Stimulated activated CD4-positive, alpha-beta T cell treated with anti-CD3 and anti-CD28 coated beads, Interleukin-15, amount 100 ng/mL, for 24 hours (primary cell): ENCODE measurements at regions not wholly inside any gene's neighbourhood (a gene's known extent, or its start where the extent isn't known, plus 50 kb on each side); places are given as distances from the start of the nearest gene placed in this dataset.
"Not testable (repeated sequence)": the region's sequence is repeated elsewhere in the genome, so short reads cannot be mapped to it uniquely, and the experiment has no call there.

Experiments
- DNase-seq: peaks from one replicate; pipeline ENCODE4 v3.0.0-alpha.2; 2020

DNA sequence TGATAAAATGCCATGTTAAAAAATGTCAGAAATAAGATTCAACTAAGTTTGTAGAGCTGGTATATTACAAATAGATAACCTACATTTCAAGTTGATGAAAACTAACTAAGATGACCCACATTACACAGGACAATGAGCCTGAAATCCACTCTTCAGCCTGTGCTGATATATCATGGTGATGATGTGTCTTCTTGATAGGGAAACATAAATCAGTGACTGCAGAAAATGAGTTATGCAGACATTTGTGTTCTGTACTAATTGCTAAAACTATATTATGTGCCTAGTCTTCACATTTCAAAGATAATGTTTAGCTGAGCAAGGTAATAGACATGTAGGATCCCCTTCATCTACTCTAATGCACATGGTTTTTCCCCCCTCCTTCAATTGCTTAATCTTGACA lies 331.6 kb upstream of the F9 start:
- DNase-seq = no peak

- DNase-seq = no peak
Observed at GRCh38 chrX:139196890-139197289, 333.6 kb upstream of the F9 start.

DNA sequence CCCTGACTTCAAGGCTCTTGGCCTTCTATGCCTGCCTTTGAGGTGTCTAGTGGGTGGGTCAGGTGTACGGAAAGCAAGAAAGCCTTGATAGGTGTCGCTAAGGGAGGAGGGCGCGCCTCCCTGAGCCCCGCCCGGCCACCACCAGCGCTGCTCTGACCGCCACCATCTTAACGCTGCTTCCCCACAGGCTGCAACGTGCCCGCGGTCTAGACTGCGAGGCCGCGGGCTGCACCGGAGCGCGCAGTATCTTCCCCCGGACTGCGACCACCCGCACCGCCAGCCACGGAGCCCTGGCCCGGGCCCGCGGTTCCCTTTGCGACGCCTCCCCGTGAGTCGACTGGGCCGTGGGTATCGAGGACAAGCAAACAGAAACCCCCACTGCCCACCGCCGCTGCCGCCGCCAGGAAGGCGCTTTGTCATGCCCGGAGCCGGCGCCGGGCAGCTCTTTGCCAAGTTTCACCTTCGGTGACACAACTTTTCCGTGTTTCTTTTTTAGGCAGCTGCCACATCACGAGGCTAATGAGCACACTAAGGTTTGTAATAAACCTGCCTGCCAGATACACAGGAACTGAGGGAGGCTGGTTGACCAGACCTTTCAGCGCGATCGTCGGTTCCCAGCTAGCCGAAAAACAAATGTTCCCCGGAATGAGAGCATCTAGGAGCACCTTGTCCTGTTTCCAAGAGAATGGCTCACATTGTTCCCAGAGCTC lies 335.8 kb upstream of the F9 start:
- no peak for DNase-seq

- DNase-seq = no peak
Observed at GRCh38 chrX:139192386-139192961, 338.1 kb upstream of the F9 start.

GRCh38 chrX:139191746-139192385 lies 338.7 kb upstream of the F9 start:
- DNase-seq = no peak

DNA sequence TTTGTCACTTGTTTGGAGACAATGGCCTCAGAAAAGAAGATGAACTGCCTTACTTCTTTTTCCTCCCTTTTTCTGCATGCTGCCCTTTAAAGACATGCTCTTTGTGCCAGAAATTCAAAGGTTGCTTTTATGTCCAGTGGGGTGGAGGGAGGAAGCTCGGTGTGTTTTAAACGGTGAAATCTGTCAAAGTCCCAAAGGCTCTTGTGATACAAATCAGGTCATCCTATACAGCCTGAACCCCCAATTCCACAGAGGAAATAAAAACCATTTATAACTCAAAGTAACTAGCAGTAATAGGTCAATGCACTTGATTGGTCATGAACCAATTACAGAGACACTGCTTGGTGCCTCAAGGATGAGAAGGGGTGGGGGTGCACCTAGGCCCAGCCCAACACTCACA lies 339.3 kb upstream of the F9 start:
- DNase-seq = no peak

DNA sequence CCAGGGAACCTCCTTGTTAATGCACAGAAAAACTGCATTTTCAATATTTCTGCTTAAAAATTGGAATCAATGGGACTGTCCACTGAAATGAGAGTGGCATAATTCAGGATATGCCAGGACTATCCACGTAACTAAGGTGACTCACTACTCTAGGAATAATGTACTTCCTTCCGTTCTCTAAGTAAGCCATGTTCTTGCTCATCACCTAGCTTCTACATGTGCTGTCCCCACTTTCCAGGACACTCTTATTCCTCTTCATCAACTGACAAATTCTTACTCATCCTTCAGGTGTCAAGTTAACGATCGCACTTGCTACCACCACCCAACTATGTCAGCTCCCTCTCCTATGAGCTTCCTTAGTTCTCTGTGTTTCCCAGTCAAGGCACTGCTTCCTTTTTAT lies 342.8 kb upstream of the F9 start:
- DNase-seq = no peak

DNA sequence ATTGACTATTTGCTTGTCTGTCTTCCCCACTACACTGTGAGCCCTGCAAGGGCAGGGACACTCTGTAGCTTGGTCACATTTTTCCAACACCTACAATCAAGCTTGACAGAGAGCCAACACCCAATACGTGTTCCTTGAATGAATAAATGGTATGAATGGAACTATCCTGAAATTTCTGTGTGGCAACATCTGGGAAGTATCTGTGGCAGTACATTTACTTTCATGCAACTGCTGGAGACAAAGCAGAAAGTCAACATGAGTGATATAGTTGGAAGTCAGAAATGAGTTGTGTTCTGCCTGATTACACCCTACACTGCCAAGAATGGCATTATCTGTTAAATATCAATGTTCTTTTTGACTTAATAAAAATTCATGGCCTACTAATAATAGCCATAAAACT lies 343.5 kb upstream of the F9 start:
- DNase-seq = no peak

GRCh38 chrX:139179592-139179991 lies 350.9 kb upstream of the F9 start:
- DNase-seq = no peak

GRCh38 chrX:139178980-139179379 lies 351.6 kb upstream of the F9 start:
- no peak for DNase-seq

DNA sequence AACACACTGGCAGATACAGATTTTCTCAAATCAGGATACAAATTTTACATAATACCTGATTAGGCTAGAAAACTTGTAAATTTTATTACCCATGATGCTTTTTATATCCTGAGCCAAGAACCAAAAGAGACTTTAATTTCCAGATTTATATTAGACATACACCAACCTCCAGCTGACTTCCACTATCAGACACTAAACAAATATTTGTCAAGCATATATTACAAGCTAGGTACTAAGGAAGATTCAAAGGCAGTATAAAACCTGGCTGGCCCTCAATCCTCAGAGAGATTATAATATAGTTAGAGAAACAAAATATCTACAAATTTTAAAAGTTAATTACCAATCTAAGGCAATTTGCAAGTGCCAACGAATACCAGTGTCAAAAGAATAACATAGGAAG lies 357.8 kb upstream of the F9 start:
- DNase-seq = no peak

DNA sequence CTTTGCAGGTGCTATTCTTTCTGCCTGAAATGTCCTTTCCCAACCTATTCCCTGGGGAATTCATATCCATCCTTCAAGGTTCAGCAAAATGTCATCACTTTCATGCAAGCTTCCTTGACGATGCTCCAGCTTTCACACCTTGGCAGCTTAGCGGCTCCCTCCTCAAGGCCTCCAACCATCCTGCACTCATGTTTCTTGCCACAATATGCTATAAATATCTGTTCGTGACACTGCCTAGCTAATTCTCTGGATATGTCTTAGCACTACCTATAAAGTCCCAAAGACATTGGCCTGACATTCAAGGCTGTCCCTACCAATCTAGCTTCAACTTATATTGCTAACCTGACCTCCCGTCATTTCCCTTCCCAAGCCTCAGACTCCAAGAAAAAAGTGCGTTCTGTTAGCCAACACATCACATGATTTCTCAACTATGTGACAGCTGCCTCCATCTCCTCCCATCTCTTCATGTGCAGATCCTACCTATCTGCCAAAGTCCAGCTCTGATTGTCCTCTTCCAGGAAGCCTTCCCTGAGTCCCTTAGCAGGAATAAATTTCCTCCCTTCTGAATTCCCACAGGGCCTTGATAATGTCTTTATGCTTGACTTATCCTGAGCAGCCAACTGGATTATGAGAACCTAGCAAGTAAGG lies 359.9 kb upstream of the F9 start:
- no peak for DNase-seq

- no peak for DNase-seq
Observed at GRCh38 chrX:139167282-139167681, 363.3 kb upstream of the F9 start.

GRCh38 chrX:139158256-139158655 lies 372.3 kb upstream of the F9 start:
- no peak for DNase-seq

- DNase-seq = no peak
Observed at GRCh38 chrX:139156356-139156755, 374.2 kb upstream of the F9 start.

DNA sequence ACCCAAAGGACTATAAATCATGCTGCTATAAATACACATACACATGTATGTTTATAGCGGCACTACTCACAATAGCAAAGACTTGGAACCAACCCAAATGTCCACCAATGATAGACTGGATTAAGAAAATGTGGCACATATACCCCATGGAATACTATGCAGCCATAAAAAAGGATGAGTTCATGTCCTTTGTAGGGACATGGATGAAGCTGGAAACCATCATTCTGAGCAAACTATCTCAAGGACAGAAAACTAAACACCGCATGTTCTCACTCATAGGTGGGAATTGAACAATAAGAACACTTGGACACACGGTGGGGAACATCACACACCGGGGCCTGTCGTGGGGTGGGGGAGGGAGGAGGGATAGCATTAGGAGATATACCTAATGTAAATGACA lies 383.9 kb upstream of the F9 start:
- DNase-seq = not testable (repeated sequence)

- DNase-seq = no peak
Observed at GRCh38 chrX:139141370-139141769, 389.2 kb upstream of the F9 start.

DNA sequence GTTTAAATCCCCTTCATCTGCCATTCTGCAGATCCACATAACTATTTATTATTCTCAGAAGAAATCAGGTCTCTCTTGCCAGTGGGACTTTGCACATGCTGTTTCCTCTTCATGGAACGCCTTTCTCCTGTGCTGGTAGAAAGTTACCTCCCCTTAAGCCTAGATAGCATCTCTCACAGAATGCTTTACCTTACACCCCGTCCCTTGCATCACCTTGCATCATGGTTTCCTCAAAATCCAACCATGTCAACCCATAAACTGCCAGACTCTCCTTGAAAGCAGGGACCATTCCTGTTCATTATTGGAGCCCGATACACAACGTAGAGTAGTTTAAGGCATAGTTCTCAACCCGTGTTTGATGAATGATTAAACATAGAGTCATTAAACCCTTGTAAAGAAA lies 396.2 kb upstream of the F9 start:
- DNase-seq = no peak

DNA sequence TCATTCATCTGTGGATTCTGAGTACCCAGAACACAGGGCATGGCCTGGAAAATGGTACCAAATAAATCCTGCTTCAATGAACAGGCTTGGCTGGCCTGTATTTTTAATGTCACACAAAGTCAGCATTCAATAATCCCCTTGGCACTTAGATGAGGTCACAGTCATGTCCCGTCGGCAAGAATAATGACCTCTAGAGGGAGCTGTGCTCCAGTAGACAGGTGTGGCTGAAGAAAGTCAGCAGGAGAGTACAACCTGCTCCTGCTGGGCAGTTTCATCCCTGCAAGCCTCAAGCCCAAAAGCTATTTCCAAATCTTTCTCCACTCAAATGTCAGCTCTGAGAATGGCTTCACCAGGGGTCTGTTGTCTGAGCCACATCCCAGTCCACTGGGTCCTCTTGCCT lies 404.0 kb upstream of the F9 start:
- DNase-seq = no peak

GRCh38 chrX:139125916-139126315 lies 404.6 kb upstream of the F9 start:
- no peak for DNase-seq

GRCh38 chrX:139121616-139122286 lies 408.8 kb upstream of the F9 start:
- no peak for DNase-seq

- DNase-seq = no peak
Observed at GRCh38 chrX:139120760-139121159, 409.2 kb upstream of the FGF13 start.

- no peak for DNase-seq
Observed at GRCh38 chrX:139113708-139114107, 402.2 kb upstream of the FGF13 start.

DNA sequence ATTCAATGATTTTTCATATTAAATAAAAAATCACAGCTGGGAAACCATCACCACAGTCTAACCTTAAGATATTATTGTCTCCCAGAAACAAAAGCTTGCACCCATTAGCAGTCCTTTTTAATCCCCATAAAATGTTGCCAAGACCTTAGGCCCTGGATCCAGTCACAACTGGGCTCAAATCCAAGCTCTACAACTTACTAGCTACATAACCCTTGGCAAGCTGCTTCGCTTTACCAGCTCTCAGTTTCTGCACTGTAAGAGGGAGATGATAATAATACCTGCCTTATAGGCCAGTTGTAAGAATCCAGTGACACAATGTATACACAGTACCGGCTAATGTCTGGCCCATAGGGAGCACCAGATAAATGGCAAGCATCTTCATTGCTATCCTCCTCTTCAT lies 400.9 kb upstream of the FGF13 start:
- DNase-seq = no peak
